ENCODE measurements at regions not wholly inside any gene's neighbourhood (a gene's known extent, or its start where the extent isn't known, plus 50 kb on each side); places are given as distances from the start of the nearest gene placed in this dataset.
"Not testable (repeated sequence)": the region's sequence is repeated elsewhere in the genome, so short reads cannot be mapped to it uniquely, and the experiment has no call there.

- no peak for DNase-seq (ENCODE audit: low read depth in 2 of 2)
- no peak overlapping the region for H3K4me3 ChIP-seq (replicated peaks in 1 of 2; ENCODE audit: low read depth in 2 of 2, low read length in 2 of 2)
- TF ChIP-seq, protein P1, sequence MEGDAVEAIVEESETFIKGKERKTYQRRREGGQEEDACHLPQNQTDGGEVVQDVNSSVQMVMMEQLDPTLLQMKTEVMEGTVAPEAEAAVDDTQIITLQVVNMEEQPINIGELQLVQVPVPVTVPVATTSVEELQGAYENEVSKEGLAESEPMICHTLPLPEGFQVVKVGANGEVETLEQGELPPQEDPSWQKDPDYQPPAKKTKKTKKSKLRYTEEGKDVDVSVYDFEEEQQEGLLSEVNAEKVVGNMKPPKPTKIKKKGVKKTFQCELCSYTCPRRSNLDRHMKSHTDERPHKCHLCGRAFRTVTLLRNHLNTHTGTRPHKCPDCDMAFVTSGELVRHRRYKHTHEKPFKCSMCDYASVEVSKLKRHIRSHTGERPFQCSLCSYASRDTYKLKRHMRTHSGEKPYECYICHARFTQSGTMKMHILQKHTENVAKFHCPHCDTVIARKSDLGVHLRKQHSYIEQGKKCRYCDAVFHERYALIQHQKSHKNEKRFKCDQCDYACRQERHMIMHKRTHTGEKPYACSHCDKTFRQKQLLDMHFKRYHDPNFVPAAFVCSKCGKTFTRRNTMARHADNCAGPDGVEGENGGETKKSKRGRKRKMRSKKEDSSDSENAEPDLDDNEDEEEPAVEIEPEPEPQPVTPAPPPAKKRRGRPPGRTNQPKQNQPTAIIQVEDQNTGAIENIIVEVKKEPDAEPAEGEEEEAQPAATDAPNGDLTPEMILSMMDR (IDR thresholded peaks at IDR 0.05; ENCODE audit: low read depth, low read length): no peak
Observed at GRCh38 chr20:22729616-22730236, 145.4 kb upstream of the FOXA2 start.

- DNase-seq (ENCODE audit: low read depth in 2 of 2): no peak
- no peak overlapping the region for H3K4me3 ChIP-seq (replicated peaks in 1 of 2; ENCODE audit: low read depth in 2 of 2, low read length in 2 of 2)
- TF ChIP-seq, protein P1 (IDR thresholded peaks at IDR 0.05; ENCODE audit: low read depth, low read length): no peak
Observed at GRCh38 chr20:22732751-22733150, 148.4 kb upstream of the FOXA2 start.

DNA sequence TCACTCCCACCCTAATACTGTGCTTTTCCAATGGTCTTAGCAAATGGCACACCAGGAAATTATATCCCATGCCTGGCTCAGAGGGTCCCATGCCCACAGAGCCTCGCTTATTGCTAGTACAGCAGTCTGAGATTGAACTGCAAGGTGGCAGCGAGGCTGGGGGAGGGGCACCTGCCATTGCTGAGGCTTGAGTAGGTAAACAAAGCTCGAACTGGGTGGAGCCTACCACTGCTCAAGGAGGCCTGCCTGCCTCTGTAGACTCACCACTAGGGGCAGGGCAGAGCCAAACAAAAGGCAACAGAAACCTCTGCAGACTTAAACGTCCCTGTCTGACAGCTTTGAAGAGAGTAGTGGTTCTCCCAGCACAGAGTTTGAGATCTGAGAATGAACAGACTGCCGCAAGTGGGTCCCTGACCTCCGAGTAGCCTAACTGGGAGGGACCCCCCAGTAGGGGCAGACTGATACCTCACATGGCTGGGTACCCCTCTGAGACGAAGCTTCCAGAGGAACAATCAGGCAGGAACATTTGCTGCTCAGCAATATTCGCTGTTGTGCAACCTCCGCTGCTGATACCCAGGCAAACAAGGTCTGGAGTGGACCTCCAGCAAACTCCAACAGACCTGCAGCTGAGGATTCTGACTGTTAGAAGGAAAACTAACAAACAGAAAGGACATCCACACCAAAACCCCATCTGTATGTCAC, 150.7 kb upstream of the FOXA2 start:
- TF ChIP-seq, protein P1 (IDR thresholded peaks at IDR 0.05; ENCODE audit: low read depth, low read length): peak; percentile 50
- not testable (repeated sequence) for H3K4me3 ChIP-seq (replicated peaks in 1 of 2; ENCODE audit: low read depth in 2 of 2, low read length in 2 of 2)
- peak; percentile 36 to 43 for DNase-seq (ENCODE audit: low read depth in 2 of 2)

DNA sequence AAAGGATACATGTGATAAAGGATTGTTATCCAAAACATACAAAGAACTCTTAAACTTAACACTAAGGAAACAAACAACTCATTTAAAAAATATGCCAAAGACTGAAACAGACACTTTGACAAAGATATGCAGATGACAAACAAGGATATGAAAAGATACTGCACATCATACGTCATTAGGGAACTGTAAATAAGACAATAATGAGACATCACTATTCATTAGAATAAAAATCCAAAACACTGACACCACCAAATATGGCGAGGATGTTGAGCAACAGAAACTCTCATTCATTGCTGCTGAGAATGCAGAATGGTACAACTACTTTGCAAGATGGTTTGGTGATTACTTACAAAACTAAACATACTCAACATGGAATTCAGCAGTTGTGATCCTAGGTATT, 156.5 kb upstream of the FOXA2 start:
- TF ChIP-seq, protein P1 (IDR thresholded peaks at IDR 0.05; ENCODE audit: low read depth, low read length): no peak
- no peak overlapping the region for H3K4me3 ChIP-seq (replicated peaks in 1 of 2; ENCODE audit: low read depth in 2 of 2, low read length in 2 of 2)
- no peak for DNase-seq (ENCODE audit: low read depth in 2 of 2)

- TF ChIP-seq, protein P1 (IDR thresholded peaks at IDR 0.05; ENCODE audit: low read depth, low read length): no peak
- DNase-seq (ENCODE audit: low read depth in 2 of 2): peak in 1 of 2 donors; percentile 59
- H3K4me3 ChIP-seq (replicated peaks in 1 of 2; ENCODE audit: low read depth in 2 of 2, low read length in 2 of 2): no peak overlapping the region
Observed at GRCh38 chr20:22744341-22745193, 160.2 kb upstream of the FOXA2 start.

DNA sequence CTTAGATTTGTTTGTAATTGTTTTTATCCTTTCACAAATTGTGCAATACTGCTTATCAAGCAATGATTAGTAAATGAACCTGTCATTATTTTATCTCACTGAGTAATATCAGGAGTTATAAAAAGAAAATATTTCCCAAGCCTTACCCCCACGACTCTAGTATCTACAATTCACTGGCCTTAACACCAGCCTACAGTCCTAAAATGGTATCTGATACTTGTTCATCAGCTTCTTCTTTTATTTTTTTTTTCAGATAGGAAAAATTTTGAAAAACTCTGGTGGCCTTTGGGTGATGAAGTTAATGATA, 160.8 kb upstream of the FOXA2 start:
- no peak for DNase-seq (ENCODE audit: low read depth in 2 of 2)
- H3K4me3 ChIP-seq (replicated peaks in 1 of 2; ENCODE audit: low read depth in 2 of 2, low read length in 2 of 2): no peak overlapping the region
- TF ChIP-seq, protein P1 (IDR thresholded peaks at IDR 0.05; ENCODE audit: low read depth, low read length): no peak
